Hindlimb muscle (tissue), 1 donor: ENCODE measurements at regions not wholly inside any gene's neighbourhood (a gene's known extent, or its start where the extent isn't known, plus 50 kb on each side); places are given as distances from the start of the nearest gene placed in this dataset.
A peak's percentile ranks its signal among the peaks of the same experiment; 100 is the strongest.
"Not testable (repeated sequence)": the region's sequence is repeated elsewhere in the genome, so short reads cannot be mapped to it uniquely, and the experiment has no call there.

ENCODE experiments used
- DNase-seq: peaks from one replicate; pipeline ENCODE4 v3.0.0-alpha.2; 2013

- DNase-seq, result no peak
These were observed 67.3 kb upstream of the DHRSX start for GRCh38 chrX:2568125-2568524.

GRCh38 chrX:2566055-2566454 is 65.3 kb upstream of the DHRSX start:
- no peak for DNase-seq

GRCh38 chrX:2561456-2561855 is 60.7 kb upstream of the DHRSX start:
- no peak for DNase-seq

GRCh38 chrX:2559124-2559523 is 58.3 kb upstream of the DHRSX start:
- DNase-seq, result peak; percentile 31

- DNase-seq, result no peak
These were observed 54.1 kb upstream of the DHRSX start for GRCh38 chrX:2554891-2555290.

GRCh38 chrX:2554066-2554465 is 53.3 kb upstream of the DHRSX start:
- DNase-seq, result not testable (repeated sequence)

GRCh38 chrX:2552621-2553201 is 51.9 kb upstream of the DHRSX start:
- DNase-seq, result peak; percentile 38

- no peak for DNase-seq
These were observed 49.7 kb upstream of the DHRSX start for GRCh38 chrX:2550328-2551020.
